GM13976 (cell line): ENCODE measurements at regions not wholly inside any gene's neighbourhood (a gene's known extent, or its start where the extent isn't known, plus 50 kb on each side); places are given as distances from the start of the nearest gene placed in this dataset.

Experiments
- DNase-seq: peaks from one replicate; pipeline ENCODE4 v3.0.0; 2012; ENCODE audit warnings: low spot score
- CTCF ChIP-seq: IDR thresholded peaks from 2 replicates; pipeline ENCODE4 v1.5.1; 2012; ENCODE audit warnings: borderline replicate concordance, mild to moderate bottlenecking; ENCODE audit not compliant: insufficient read depth; ENCODE audit errors: extremely low read depth, missing control alignments, control extremely low read depth
- in situ Hi-C: fragments of 300-500 bp; cut with MboI; formaldehyde crosslinking; loops from one replicate; pipeline ENCODE4 v1.12.0; 2022; ENCODE audit warnings: low sequenced_read_pairs, mixed read lengths, inconsistent platforms; ENCODE audit not compliant: unreplicated experiment

- in situ Hi-C loops: no loop called here
- DNase-seq: no peak
- TF ChIP-seq CTCF: no peak
Observed at GRCh38 chr22:49107961-49108530, 719.6 kb downstream of the BRD1 start.

GRCh38 chr22:49107561-49107960 lies 720.1 kb downstream of the BRD1 start:
- DNase-seq: no peak
- in situ Hi-C loops: no loop called here
- no peak for TF ChIP-seq CTCF

GRCh38 chr22:49106842-49107152 lies 720.9 kb downstream of the BRD1 start:
- no peak for TF ChIP-seq CTCF
- no peak for DNase-seq
- in situ Hi-C loops: no loop called here

GRCh38 chr22:49106096-49106841 lies 721.4 kb downstream of the BRD1 start:
- DNase-seq: no peak
- no peak for TF ChIP-seq CTCF
- in situ Hi-C loops: no loop called here

GRCh38 chr22:49104434-49104833 lies 723.2 kb downstream of the BRD1 start:
- DNase-seq: no peak
- in situ Hi-C loops: no loop called here
- TF ChIP-seq CTCF: no peak

GRCh38 chr22:49103314-49104059 lies 724.2 kb downstream of the BRD1 start:
- TF ChIP-seq CTCF: no peak
- DNase-seq: no peak
- in situ Hi-C loops: no loop called here
